Gastrocnemius medialis (tissue), 4 donors: ENCODE measurements at regions not wholly inside any gene's neighbourhood (a gene's known extent, or its start where the extent isn't known, plus 50 kb on each side); places are given as distances from the start of the nearest gene placed in this dataset.

Experiments
- CTCF ChIP-seq, 5 experiments: fragments of 450-650 bp in 3 of 5; fragments of 200-600 bp in 2 of 5; sonication (generic) in 2 of 5; IDR thresholded peaks in 4 of 5; conservative IDR thresholded peaks in 1 of 5; 1 replicate in 4 of 5; 2 replicates in 1 of 5; pipeline ENCODE4 v1.5.1; 2016 to 2019; ENCODE audit warnings: antibody characterized with exemption in 5 of 5, mild to moderate bottlenecking in 3 of 5, moderate library complexity in 3 of 5
- POLR2A ChIP-seq, 2 donors: fragments of 450-650 bp; IDR thresholded peaks; one replicate each; pipeline ENCODE4 v1.6.1; 2017; ENCODE audit warnings: antibody characterized with exemption in 2 of 2, mild to moderate bottlenecking in 2 of 2, moderate library complexity in 2 of 2

DNA sequence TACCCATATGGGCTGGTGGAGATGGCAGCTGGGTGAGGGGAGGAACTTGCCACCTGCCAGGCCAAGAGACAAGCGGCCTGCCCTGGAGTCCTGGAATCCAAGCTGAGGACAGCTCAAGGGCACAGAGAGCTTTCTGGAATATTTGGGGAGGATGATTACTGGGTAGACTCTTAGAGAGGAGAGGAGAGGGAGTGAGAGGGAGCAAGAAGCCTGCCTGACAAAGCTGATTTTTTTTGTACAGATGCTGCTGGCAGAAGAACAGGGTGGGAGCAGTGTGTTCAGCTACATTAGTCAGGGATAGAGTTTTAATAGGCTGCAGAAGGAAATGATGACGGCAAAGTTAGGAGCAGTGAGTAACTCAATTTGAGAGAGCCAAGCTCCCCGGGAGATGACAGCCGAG lies 299.3 kb downstream of the NXPE2 start:
- TF ChIP-seq CTCF (IDR thresholded peaks at IDR 0.05 in 4 of 5, conservative IDR thresholded peaks at IDR 0.05 in 1 of 5) (no peak), POLR2A (IDR thresholded peaks at IDR 0.05) (no peak)
